ENCODE measurements at regions not wholly inside any gene's neighbourhood (a gene's known extent, or its start where the extent isn't known, plus 50 kb on each side); places are given as distances from the start of the nearest gene placed in this dataset.
"Not testable (repeated sequence)": the region's sequence is repeated elsewhere in the genome, so short reads cannot be mapped to it uniquely, and the experiment has no call there.

- no peaks in the 10 kb centered on the region for H3K9me3 Mint-ChIP-seq
- no peak overlapping the region for H3K27ac Mint-ChIP-seq
- H3K4me3 Mint-ChIP-seq: no peak overlapping the region
- no peaks in the 10 kb centered on the region for H3K27me3 Mint-ChIP-seq (ENCODE audit: low read depth)
- H3K36me3 Mint-ChIP-seq (ENCODE audit: low read depth): no peaks in the 10 kb centered on the region
- TF ChIP-seq CTCF (IDR thresholded peaks at IDR 0.05; ENCODE audit: unreplicated experiment in 3 of 3): no peak
- H3K4me1 Mint-ChIP-seq: no peaks in the 10 kb centered on the region
Observed at GRCh38 chr2:138066139-138066806, 102.0 kb downstream of the HNMT start.

GRCh38 chr2:138066841-138067240 lies 102.6 kb downstream of the HNMT start:
- TF ChIP-seq CTCF (IDR thresholded peaks at IDR 0.05; ENCODE audit: unreplicated experiment in 3 of 3): no peak
- Mint-ChIP-seq H3K27me3 (ENCODE audit: low read depth) (no peaks in the 10 kb centered on the region), H3K36me3 (ENCODE audit: low read depth) (no peaks in the 10 kb centered on the region), H3K4me1 (no peaks in the 10 kb centered on the region), H3K27ac (no peak overlapping the region), H3K4me3 (no peak overlapping the region), H3K9me3 (no peaks in the 10 kb centered on the region)

GRCh38 chr2:138068669-138069068 lies 104.4 kb downstream of the HNMT start:
- not testable (repeated sequence) for H3K4me3 Mint-ChIP-seq; H3K4me1 Mint-ChIP-seq; H3K9me3 Mint-ChIP-seq; H3K36me3 Mint-ChIP-seq (ENCODE audit: low read depth); H3K27ac Mint-ChIP-seq; H3K27me3 Mint-ChIP-seq (ENCODE audit: low read depth)

- H3K4me3 Mint-ChIP-seq; H3K36me3 Mint-ChIP-seq (ENCODE audit: low read depth); H3K27ac Mint-ChIP-seq; H3K4me1 Mint-ChIP-seq; H3K9me3 Mint-ChIP-seq; H3K27me3 Mint-ChIP-seq (ENCODE audit: low read depth): not testable (repeated sequence)
Observed at GRCh38 chr2:138071042-138071719, 106.9 kb downstream of the HNMT start.

GRCh38 chr2:138071720-138072719 lies 107.7 kb downstream of the HNMT start:
- H3K4me1 Mint-ChIP-seq: no peaks in the 10 kb centered on the region
- no peak for TF ChIP-seq CTCF (IDR thresholded peaks at IDR 0.05; ENCODE audit: unreplicated experiment in 3 of 3)
- no peaks in the 10 kb centered on the region for H3K9me3 Mint-ChIP-seq
- no peak overlapping the region for H3K4me3 Mint-ChIP-seq
- H3K27ac Mint-ChIP-seq: no peak overlapping the region
- H3K27me3 Mint-ChIP-seq (ENCODE audit: low read depth): no peaks in the 10 kb centered on the region
- no peaks in the 10 kb centered on the region for H3K36me3 Mint-ChIP-seq (ENCODE audit: low read depth)

- Mint-ChIP-seq H3K36me3 (ENCODE audit: low read depth) (no peaks in the 10 kb centered on the region), H3K9me3 (no peaks in the 10 kb centered on the region), H3K4me1 (no peaks in the 10 kb centered on the region), H3K4me3 (no peak overlapping the region), H3K27me3 (ENCODE audit: low read depth) (no peaks in the 10 kb centered on the region), H3K27ac (no peak overlapping the region)
- no peak for TF ChIP-seq CTCF (IDR thresholded peaks at IDR 0.05; ENCODE audit: unreplicated experiment in 3 of 3)
Observed at GRCh38 chr2:138078153-138078552, 113.9 kb downstream of the HNMT start.

Data from nephron (organoid).